DMS 273 (cell line): ENCODE measurements at regions not wholly inside any gene's neighbourhood (a gene's known extent, or its start where the extent isn't known, plus 50 kb on each side); places are given as distances from the start of the nearest gene placed in this dataset.
"Not testable (repeated sequence)": the region's sequence is repeated elsewhere in the genome, so short reads cannot be mapped to it uniquely, and the experiment has no call there.

ENCODE experiments used
- DNase-seq: peaks from one replicate; lab custom pipeline; 2025; ENCODE audit not compliant: unreplicated experiment; lab: John Stamatoyannopoulos, UW

GRCh38 chr20:51306081-51306480 lies 236.4 kb downstream of the NFATC2 start:
- no peak for DNase-seq

DNA sequence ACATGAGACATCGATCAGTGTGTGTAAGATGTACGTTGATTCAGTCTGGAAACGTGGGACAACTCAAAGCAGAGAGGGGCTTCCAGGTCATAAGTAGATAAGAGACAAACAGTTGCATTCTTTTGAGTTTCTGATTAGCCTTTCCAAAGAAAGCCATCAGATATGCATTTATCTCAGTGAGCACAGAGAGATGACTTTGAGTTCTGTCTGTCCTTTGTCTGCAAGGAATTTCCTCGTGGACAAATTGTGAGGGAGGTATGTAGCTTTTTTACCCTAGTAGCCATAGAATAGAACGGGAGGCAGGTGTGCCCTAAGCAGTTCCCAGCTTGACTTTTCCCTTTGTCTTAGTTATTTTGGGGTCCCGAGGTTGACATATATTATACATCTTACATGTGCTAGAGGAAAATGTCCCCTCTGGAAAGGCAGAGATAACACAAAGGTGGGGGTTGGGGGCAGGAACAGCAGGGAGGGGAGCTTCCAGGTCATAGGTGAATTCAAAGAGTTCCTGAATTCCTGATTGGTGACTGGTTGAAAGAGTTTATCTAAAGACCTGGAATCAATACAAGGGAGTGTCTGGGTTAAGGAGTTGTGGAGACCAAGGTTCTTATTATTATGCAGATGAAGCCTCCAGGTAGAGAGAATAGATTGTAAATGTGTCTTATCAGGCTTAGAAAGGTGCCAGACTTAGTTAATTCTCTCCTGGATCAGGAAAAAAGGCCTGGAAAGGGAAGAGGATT lies 237.0 kb downstream of the NFATC2 start:
- DNase-seq = no peak

- DNase-seq = no peak
Observed at GRCh38 chr20:51303731-51304670, 238.5 kb downstream of the NFATC2 start.

GRCh38 chr20:51301026-51301425 lies 241.5 kb downstream of the NFATC2 start:
- no peak for DNase-seq

DNA sequence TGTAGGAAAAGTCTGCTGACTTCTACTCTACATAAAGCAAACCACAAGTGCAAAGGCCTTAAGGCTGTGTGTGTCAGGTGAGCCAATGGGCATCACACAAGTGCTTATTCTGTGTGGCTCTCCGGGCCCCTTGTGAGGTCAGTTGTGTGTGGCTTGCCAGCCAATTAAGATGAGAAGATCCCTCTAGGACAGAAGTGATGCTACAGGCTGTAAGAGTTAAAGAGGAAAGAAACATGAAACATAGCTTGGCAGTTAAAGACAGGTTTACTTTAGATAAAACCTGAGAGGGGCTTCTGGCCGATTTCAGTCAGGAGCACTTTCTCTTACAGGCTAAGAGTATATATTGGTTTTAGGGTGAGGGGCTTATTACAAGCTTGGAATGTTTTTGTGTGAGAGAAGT lies 242.4 kb downstream of the NFATC2 start:
- no peak for DNase-seq

DNA sequence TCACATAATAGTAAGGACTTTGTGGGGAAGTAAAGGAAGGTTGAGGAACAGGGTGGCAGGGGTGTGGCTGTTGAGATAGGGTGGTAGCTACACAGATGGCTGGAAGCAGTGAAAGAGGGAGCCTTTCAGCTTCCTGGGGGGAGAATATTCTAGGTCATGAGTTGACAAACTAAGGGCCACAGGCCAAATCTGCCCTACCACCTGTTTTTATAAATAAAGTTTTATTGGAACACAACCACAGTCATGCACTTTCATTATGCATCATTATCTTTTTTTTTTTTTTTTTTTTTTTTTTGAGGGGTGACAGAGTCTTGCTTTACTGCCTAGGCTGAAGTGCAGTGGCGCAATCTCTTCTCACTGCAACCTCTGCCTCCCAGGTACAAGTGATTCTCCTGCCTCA lies 243.1 kb downstream of the NFATC2 start:
- DNase-seq = no peak

DNA sequence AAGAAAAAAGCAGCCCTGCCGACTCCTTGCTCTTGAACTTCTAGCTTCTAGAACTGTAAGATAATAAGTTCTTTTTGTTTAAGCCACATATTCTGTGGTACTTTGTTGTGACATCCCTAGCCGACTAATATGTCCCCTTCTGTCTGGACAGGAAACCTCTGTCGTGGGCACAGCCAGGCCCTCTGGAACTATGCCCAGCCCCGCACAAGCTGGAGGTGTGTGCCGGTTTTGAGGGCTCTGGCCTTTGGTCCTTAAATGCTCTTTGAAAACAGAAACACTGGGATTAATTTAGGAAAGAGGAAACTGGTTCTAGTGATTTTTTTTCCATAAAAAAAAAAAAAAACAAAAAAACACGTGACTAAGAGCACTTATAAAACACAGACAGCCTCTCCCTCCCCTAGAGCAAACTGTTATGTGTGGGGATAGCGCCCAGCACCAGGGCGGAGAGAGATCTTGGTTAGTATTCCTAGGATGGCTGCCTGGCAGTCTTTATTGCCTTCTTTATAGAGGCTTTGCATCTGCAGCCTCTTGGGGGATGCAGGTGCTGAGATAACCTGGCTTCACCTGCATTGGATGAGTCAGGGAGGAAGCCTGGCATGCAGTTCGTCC lies 244.3 kb downstream of the NFATC2 start:
- DNase-seq = no peak

DNA sequence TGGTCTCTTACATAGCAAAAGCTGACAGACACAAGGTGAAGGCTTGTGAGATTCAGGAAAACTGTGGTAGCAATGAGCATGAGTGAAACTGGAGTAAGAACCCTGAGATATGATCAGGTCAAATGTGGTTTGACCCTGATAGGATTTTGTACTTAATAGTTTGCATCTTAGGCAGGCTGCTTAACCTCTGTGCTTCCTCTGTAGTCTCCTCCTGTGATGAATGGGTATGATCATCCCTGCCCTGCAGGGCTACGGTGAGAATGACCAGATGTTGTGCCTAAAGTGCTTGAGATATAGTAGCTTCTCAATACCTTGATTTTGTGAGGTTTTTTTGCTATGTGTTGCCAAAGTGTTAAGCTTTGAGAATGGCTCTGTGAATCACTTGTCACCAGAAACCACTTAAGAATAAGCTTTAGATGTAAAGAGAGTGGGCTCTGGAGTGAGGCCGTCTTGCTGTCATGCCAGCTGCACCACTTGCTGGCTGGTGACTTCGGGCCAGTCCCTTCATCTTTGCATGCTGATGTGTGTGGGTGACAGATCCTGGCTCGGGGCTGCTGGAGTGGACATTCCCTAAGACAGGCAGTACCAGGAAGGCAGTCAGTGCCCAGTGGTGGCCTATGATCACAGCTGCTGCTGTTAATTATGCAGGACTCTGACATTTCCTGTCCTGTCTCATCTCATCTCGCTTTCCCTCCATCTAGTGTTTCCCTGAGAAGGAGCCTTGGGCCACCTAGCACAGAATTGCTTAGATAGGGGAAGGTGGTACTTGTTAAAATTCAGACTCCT lies 254.7 kb downstream of the NFATC2 start:
- no peak for DNase-seq

DNA sequence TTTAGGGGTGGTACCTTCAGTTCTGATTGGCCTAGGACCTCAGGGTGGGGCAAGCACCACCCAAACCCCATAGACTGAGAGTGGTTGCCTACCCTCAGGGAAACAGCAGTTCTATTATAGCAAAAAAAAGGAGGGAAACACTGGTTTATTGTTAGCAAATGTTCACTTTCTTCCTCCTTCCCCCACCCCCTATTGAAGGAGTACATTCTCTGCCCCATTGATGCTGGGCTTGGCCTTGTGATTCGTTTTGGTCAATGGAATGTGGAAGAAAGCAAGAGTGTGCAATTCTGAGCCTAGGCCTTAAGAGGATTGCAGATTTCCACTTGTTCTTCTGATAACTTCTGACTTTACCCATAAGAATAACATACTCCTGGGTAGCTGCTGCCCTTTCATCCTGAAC lies 255.8 kb downstream of the NFATC2 start:
- DNase-seq = no peak

DNA sequence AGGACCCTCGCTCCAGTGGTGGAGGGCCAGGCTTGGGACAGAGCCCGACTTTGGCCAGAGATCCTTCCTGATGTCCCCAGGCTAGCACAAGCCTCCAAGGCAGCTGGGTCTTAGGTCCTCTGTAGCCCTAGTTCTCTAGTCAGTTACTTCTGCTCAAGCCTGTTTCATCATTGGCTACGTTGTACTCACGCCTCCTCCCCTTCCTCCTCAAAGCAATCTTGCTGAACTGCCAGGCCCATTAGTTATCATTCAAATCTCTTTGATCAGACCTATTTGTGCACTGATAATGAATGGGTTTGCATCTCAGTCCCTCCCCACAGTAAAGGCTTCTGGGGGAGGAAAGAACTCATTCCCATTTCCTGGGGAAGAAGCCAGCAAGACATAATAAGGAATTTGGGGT lies 256.8 kb downstream of the NFATC2 start:
- no peak for DNase-seq

GRCh38 chr20:51284871-51285270 lies 257.6 kb downstream of the NFATC2 start:
- DNase-seq = no peak

- DNase-seq = no peak
Observed at GRCh38 chr20:51284176-51284575, 258.3 kb downstream of the NFATC2 start.

DNA sequence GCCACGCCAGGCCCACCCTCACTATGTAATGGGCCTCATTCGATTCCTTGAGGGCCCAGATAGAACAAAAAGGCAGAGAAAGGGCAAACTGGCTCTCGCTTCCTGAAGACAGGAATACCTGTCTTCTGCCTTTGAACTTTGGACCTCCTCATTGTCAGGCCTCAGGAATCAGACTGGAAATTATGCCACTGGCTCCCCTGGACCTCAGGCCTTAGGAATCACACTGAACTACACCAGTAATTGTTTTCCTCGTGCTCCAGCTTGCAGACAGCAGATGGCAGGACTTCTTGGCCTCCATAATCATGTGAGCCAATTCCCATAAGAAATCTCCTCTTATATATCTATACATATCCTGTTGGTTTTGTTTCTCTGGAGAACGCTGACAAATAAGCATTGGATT lies 258.6 kb upstream of the KCNG1 start:
- DNase-seq = peak; percentile 38

DNA sequence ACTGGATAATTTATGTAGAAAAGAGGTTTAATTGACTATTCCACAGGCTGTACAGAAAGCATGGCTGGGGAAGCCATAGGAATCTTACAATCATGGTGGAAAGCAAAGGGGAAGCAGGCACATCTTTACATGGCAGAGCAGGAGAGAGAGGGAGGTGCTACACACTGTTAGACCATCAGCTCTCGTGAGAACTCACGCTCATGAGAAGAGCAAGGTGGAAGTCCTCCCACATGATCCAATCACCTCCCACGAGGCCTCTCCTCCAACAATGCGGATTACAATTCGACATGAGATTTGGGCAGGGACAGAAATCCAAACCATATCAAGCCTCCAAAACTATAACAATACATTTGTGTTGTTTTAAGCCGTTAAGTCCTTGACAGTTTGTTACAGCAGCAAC lies 257.1 kb upstream of the KCNG1 start:
- DNase-seq = no peak

GRCh38 chr20:51277961-51278360 lies 255.1 kb upstream of the KCNG1 start:
- DNase-seq = no peak

GRCh38 chr20:51276296-51276695 lies 253.4 kb upstream of the KCNG1 start:
- DNase-seq = peak; percentile 17

DNA sequence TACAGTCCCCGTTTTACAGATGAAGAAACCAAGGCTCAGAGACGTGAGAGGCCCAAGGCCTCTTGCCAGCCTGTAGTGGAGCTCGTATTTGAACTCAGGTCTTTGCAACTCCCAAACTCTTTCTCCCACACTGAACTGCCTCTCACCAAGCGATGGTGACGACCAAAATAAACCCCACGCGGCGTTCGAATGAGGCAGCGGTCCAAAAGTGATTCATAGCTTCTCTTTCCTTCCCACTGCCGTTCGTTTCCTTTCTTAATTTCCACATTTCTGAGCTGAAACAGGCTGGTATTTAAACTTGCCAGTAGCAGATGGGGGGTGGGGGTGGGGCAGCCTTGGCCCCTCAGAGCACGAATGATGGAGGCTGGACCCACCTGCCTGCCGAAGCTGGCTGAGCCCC lies 252.9 kb upstream of the KCNG1 start:
- DNase-seq = no peak

GRCh38 chr20:51275181-51275580 lies 252.3 kb upstream of the KCNG1 start:
- peak; percentile 17 for DNase-seq

GRCh38 chr20:51272401-51272800 lies 249.5 kb upstream of the KCNG1 start:
- DNase-seq = peak; percentile 24

DNA sequence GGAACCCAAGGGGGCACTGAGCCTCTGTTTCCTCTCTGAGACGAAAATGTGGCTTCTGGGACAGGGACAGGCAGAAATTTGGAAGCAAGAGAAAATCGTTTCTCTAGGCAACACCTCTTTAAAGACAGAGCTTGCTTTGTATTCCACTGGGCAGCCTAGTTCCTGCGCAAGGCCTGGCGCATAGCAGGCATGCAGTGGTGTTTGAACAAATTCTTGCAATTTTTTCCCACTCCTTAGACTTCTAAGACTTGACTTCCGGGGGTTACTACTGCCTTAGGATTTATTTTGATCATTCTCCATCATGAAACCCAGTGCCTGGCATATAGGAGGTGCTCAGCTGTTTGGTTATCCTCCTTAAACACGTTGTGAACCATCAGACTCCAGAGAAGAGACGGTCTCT lies 249.0 kb upstream of the KCNG1 start:
- no peak for DNase-seq

GRCh38 chr20:51271289-51271688 lies 248.4 kb upstream of the KCNG1 start:
- not testable (repeated sequence) for DNase-seq
